DMS153 treated with DMSO at 0.1 percent for 48 hours (cell line): ENCODE measurements at regions not wholly inside any gene's neighbourhood (a gene's known extent, or its start where the extent isn't known, plus 50 kb on each side); places are given as distances from the start of the nearest gene placed in this dataset.

ENCODE experiments used
- DNase-seq: peaks from one replicate; lab custom pipeline; 2025; ENCODE audit not compliant: unreplicated experiment; lab: John Stamatoyannopoulos, UW

GRCh38 chr13:40272776-40273139, 393.7 kb downstream of the FOXO1 start:
- no peak for DNase-seq

GRCh38 chr13:40273253-40274025, 393.0 kb downstream of the FOXO1 start:
- no peak for DNase-seq

- no peak for DNase-seq
Measured at GRCh38 chr13:40274103-40274502, 392.3 kb downstream of the FOXO1 start.

- no peak for DNase-seq
Measured at GRCh38 chr13:40275155-40275554, 391.3 kb downstream of the FOXO1 start.

GRCh38 chr13:40275636-40276035, 390.8 kb downstream of the FOXO1 start:
- DNase-seq, result no peak

- DNase-seq, result no peak
Measured at GRCh38 chr13:40283666-40284065, 382.8 kb downstream of the FOXO1 start.

GRCh38 chr13:40285634-40286033, 380.8 kb downstream of the FOXO1 start:
- DNase-seq, result no peak

- DNase-seq, result no peak
Measured at GRCh38 chr13:40287428-40287827, 379.0 kb downstream of the FOXO1 start.

- no peak for DNase-seq
Measured at GRCh38 chr13:40288259-40288658, 378.2 kb downstream of the FOXO1 start.

- no peak for DNase-seq
Measured at GRCh38 chr13:40290758-40291157, 375.7 kb downstream of the FOXO1 start.

GRCh38 chr13:40292108-40292507, 374.3 kb downstream of the FOXO1 start:
- DNase-seq, result no peak

- DNase-seq, result no peak
Measured at GRCh38 chr13:40292536-40292935, 373.9 kb downstream of the FOXO1 start.

GRCh38 chr13:40302351-40302750, 364.1 kb downstream of the FOXO1 start:
- no peak for DNase-seq

- DNase-seq, result no peak
Measured at GRCh38 chr13:40304391-40304790, 362.1 kb downstream of the FOXO1 start.

GRCh38 chr13:40306817-40307216, 359.6 kb downstream of the FOXO1 start:
- no peak for DNase-seq

GRCh38 chr13:40309881-40310280, 356.6 kb downstream of the FOXO1 start:
- no peak for DNase-seq

GRCh38 chr13:40311356-40312101, 354.9 kb downstream of the FOXO1 start:
- DNase-seq, result no peak

GRCh38 chr13:40313269-40314200, 352.9 kb downstream of the FOXO1 start:
- no peak for DNase-seq

- no peak for DNase-seq
Measured at GRCh38 chr13:40315416-40316064, 350.9 kb downstream of the FOXO1 start.

GRCh38 chr13:40316301-40316700, 350.1 kb downstream of the FOXO1 start:
- DNase-seq, result no peak

- no peak for DNase-seq
Measured at GRCh38 chr13:40317980-40318327, 348.5 kb downstream of the FOXO1 start.
